ENCODE measurements at regions not wholly inside any gene's neighbourhood (a gene's known extent, or its start where the extent isn't known, plus 50 kb on each side); places are given as distances from the start of the nearest gene placed in this dataset.
"Not testable (repeated sequence)": the region's sequence is repeated elsewhere in the genome, so short reads cannot be mapped to it uniquely, and the experiment has no call there.

DNA sequence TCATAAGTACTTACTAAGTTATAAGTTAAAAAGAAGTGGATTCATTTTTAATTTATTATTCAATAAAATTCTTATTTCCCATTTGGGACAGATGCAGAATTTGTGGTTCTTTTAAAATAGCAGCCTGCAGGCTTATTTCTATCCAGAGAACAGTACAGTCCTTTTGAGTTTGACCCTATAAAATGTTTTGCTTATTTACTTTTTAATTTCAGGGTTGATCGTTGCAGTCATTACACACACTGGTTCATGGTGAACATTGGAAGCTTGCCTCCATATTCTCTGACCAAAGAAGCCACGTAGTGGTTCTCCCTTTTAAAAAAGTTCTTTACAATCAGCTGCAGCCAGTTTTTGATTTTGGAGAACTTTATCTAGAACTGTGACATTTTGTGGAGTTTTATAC is 122.9 kb upstream of the PDE7B start:
- no peak overlapping the region for H4K91ac ChIP-seq (ENCODE audit: low read depth, low read length, poor library complexity)
- no peak overlapping the region for H2BK120ac ChIP-seq (ENCODE audit: low read depth, low read length)
- no peak overlapping the region for H3K23ac ChIP-seq (ENCODE audit: low read depth, low read length, poor library complexity)
- H3K27me3 ChIP-seq (ENCODE audit: control insufficient read depth in 3 of 3, insufficient read depth in 3 of 3, low read depth in 1 of 3, low read length in 3 of 3) = no peaks in the 10 kb centered on the region
- H2AFZ ChIP-seq (ENCODE audit: low read length) = no peak overlapping the region
- no peaks in the 10 kb centered on the region for H3K4me1 ChIP-seq (ENCODE audit: control insufficient read depth in 2 of 2, insufficient read depth in 1 of 2, low read depth in 1 of 2, low read length in 2 of 2)
- H3K14ac ChIP-seq (ENCODE audit: low read length) = no peak overlapping the region
- H4K8ac ChIP-seq (ENCODE audit: low read depth, low read length) = no peak overlapping the region
- no CpG with 5 or more reads among the region's 2 CpGs for WGBS, 2 donors (ENCODE audit: extremely low coverage in 2 of 2, insufficient read length in 2 of 2, insufficient replicate concordance in 1 of 2)
- H2BK5ac ChIP-seq (ENCODE audit: low read length) = no peak overlapping the region
- H2BK12ac ChIP-seq (ENCODE audit: low read length) = no peak overlapping the region
- H3K9ac ChIP-seq (ENCODE audit: low read depth, low read length, poor library complexity) = no peak overlapping the region
- no peaks in the 10 kb centered on the region for H3K36me3 ChIP-seq (replicated peaks in 1 of 2; ENCODE audit: control insufficient read depth in 2 of 2, insufficient read depth in 2 of 2, low read length in 2 of 2)
- H2BK15ac ChIP-seq (ENCODE audit: low read length) = no peak overlapping the region
- no peak overlapping the region for H3K4ac ChIP-seq (ENCODE audit: low read length)
- H3K18ac ChIP-seq (ENCODE audit: low read length) = no peak overlapping the region
- no peak overlapping the region for H3K4me2 ChIP-seq (ENCODE audit: insufficient read depth, low read length, poor library complexity, severe bottlenecking)
- H3K27ac ChIP-seq (replicated peaks; ENCODE audit: low read length) = no peak overlapping the region
- no peak for DNase-seq (ENCODE audit: low spot score)
- peaks cover 0 to 4% of the 10 kb centered on the region in 2 donors for H3K9me3 ChIP-seq (replicated peaks in 1 of 2; ENCODE audit: control insufficient read depth in 2 of 2, insufficient read depth in 1 of 2, low read depth in 1 of 2, low read length in 2 of 2)
- H3K4me3 ChIP-seq (ENCODE audit: low read length in 2 of 2) = no peak overlapping the region
- no peaks in the 10 kb centered on the region for H3K79me1 ChIP-seq (ENCODE audit: low read depth, low read length)
- no peak overlapping the region for H2AK5ac ChIP-seq (ENCODE audit: low read depth, low read length)

DNA sequence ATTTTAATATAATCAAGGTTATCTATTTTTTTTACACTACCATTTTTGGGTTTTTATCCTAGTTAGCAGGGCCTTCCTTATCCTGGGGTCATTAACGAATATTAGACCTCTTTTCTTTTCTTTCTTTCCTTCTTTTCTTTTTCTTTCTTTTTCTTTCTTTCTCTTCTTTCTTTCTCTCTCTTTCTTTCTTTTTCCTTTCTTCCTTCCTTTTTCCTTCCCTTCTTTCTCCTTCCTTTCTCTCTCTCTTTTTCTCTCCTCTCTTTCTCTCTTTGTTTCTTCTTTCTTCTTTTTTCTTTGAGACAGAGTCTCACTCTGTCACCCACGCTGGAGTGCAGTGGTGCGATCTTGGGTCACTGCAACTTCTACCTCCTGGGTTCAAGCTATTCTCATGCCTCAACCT is 120.4 kb upstream of the PDE7B start:
- H3K18ac ChIP-seq (ENCODE audit: low read length) = no peak overlapping the region
- no peak overlapping the region for H3K4me3 ChIP-seq (ENCODE audit: low read length in 2 of 2)
- H3K36me3 ChIP-seq (replicated peaks in 1 of 2; ENCODE audit: control insufficient read depth in 2 of 2, insufficient read depth in 2 of 2, low read length in 2 of 2) = no peaks in the 10 kb centered on the region
- no peak overlapping the region for H3K4ac ChIP-seq (ENCODE audit: low read length)
- H2BK12ac ChIP-seq (ENCODE audit: low read length) = no peak overlapping the region
- no peak overlapping the region for H3K14ac ChIP-seq (ENCODE audit: low read length)
- no peak overlapping the region for H2AFZ ChIP-seq (ENCODE audit: low read length)
- no peak overlapping the region for H2BK120ac ChIP-seq (ENCODE audit: low read depth, low read length)
- WGBS, 2 donors (ENCODE audit: extremely low coverage in 2 of 2, insufficient read length in 2 of 2, insufficient replicate concordance in 1 of 2) = no CpG with 5 or more reads among the region's 3 CpGs
- H3K4me1 ChIP-seq (ENCODE audit: control insufficient read depth in 2 of 2, insufficient read depth in 1 of 2, low read depth in 1 of 2, low read length in 2 of 2) = no peaks in the 10 kb centered on the region
- no peak overlapping the region for H4K91ac ChIP-seq (ENCODE audit: low read depth, low read length, poor library complexity)
- H2BK5ac ChIP-seq (ENCODE audit: low read length) = no peak overlapping the region
- H3K9me3 ChIP-seq (replicated peaks in 1 of 2; ENCODE audit: control insufficient read depth in 2 of 2, insufficient read depth in 1 of 2, low read depth in 1 of 2, low read length in 2 of 2) = no peaks in the 10 kb centered on the region
- no peak overlapping the region for H3K23ac ChIP-seq (ENCODE audit: low read depth, low read length, poor library complexity)
- H3K27me3 ChIP-seq (ENCODE audit: control insufficient read depth in 3 of 3, insufficient read depth in 3 of 3, low read depth in 1 of 3, low read length in 3 of 3) = no peaks in the 10 kb centered on the region
- no peak overlapping the region for H3K27ac ChIP-seq (replicated peaks; ENCODE audit: low read length)
- H3K4me2 ChIP-seq (ENCODE audit: insufficient read depth, low read length, poor library complexity, severe bottlenecking) = no peak overlapping the region
- no peak for DNase-seq (ENCODE audit: low spot score)
- no peak overlapping the region for H2BK15ac ChIP-seq (ENCODE audit: low read length)
- H3K79me1 ChIP-seq (ENCODE audit: low read depth, low read length) = no peaks in the 10 kb centered on the region
- no peak overlapping the region for H2AK5ac ChIP-seq (ENCODE audit: low read depth, low read length)
- no peak overlapping the region for H4K8ac ChIP-seq (ENCODE audit: low read depth, low read length)
- H3K9ac ChIP-seq (ENCODE audit: low read depth, low read length, poor library complexity) = no peak overlapping the region

DNA sequence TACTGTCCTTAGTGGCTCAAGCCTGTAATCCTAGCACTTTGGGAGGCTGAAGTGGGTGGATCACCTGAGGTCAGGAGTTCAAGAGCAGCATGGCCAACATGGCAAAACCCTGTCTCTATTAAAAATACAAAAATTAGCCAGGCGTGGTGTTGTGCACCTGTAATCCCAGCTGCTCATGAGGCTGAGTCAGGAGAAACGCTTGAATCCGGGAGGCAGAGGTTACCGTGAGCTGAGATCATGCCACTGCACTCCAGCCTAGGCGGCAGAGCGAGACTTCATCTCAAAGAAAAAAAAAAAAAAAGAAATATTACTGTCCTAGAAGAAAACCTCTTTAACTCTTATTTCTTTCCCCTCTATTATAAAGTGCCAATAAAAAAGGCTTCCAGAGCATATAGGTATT is 115.2 kb upstream of the PDE7B start:
- H3K9me3 ChIP-seq (replicated peaks in 1 of 2; ENCODE audit: control insufficient read depth in 2 of 2, insufficient read depth in 1 of 2, low read depth in 1 of 2, low read length in 2 of 2); H3K4me3 ChIP-seq (ENCODE audit: low read length in 2 of 2); H3K36me3 ChIP-seq (replicated peaks in 1 of 2; ENCODE audit: control insufficient read depth in 2 of 2, insufficient read depth in 2 of 2, low read length in 2 of 2); H2BK12ac ChIP-seq (ENCODE audit: low read length); H3K9ac ChIP-seq (ENCODE audit: low read depth, low read length, poor library complexity); H3K4me1 ChIP-seq (ENCODE audit: control insufficient read depth in 2 of 2, insufficient read depth in 1 of 2, low read depth in 1 of 2, low read length in 2 of 2); H2AK5ac ChIP-seq (ENCODE audit: low read depth, low read length); H2AFZ ChIP-seq (ENCODE audit: low read length); H3K23ac ChIP-seq (ENCODE audit: low read depth, low read length, poor library complexity); H4K8ac ChIP-seq (ENCODE audit: low read depth, low read length); H3K79me1 ChIP-seq (ENCODE audit: low read depth, low read length); H3K4me2 ChIP-seq (ENCODE audit: insufficient read depth, low read length, poor library complexity, severe bottlenecking); H2BK15ac ChIP-seq (ENCODE audit: low read length); DNase-seq (ENCODE audit: low spot score); H3K4ac ChIP-seq (ENCODE audit: low read length); H3K27me3 ChIP-seq (ENCODE audit: control insufficient read depth in 3 of 3, insufficient read depth in 3 of 3, low read depth in 1 of 3, low read length in 3 of 3); H3K14ac ChIP-seq (ENCODE audit: low read length); H2BK5ac ChIP-seq (ENCODE audit: low read length); H3K18ac ChIP-seq (ENCODE audit: low read length); H2BK120ac ChIP-seq (ENCODE audit: low read depth, low read length); H3K27ac ChIP-seq (replicated peaks; ENCODE audit: low read length); H4K91ac ChIP-seq (ENCODE audit: low read depth, low read length, poor library complexity): not testable (repeated sequence)
- no CpG with 5 or more reads among the region's 6 CpGs for WGBS, 2 donors (ENCODE audit: extremely low coverage in 2 of 2, insufficient read length in 2 of 2, insufficient replicate concordance in 1 of 2)

DNA sequence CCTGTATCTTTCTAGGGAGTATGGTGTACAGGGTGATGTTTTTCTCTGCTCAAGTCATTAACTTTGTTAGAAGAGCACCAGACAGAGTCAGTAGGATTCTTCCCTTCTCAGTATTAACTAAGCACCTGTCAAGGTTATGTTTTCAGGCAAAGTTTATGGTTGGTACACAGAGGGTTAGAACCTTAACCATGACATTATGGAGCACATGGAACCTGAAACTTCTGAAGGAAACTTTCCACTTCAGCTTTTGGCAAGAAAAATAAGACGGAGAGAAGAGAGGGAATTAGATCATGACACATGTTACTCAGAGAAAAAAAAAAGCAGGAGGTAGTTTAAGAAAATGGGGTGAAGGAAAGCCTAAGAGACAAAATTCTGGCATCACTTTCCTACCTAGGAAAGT is 112.9 kb upstream of the PDE7B start:
- no peak overlapping the region for H4K91ac ChIP-seq (ENCODE audit: low read depth, low read length, poor library complexity)
- H2BK12ac ChIP-seq (ENCODE audit: low read length) = no peak overlapping the region
- H3K18ac ChIP-seq (ENCODE audit: low read length) = no peak overlapping the region
- no peak for DNase-seq (ENCODE audit: low spot score)
- H2BK5ac ChIP-seq (ENCODE audit: low read length) = no peak overlapping the region
- no peaks in the 10 kb centered on the region for H3K4me1 ChIP-seq (ENCODE audit: control insufficient read depth in 2 of 2, insufficient read depth in 1 of 2, low read depth in 1 of 2, low read length in 2 of 2)
- H2AFZ ChIP-seq (ENCODE audit: low read length) = no peak overlapping the region
- H3K4me3 ChIP-seq (ENCODE audit: low read length in 2 of 2) = no peak overlapping the region
- H3K9ac ChIP-seq (ENCODE audit: low read depth, low read length, poor library complexity) = no peak overlapping the region
- H2BK15ac ChIP-seq (ENCODE audit: low read length) = no peak overlapping the region
- no peaks in the 10 kb centered on the region for H3K79me1 ChIP-seq (ENCODE audit: low read depth, low read length)
- H3K4ac ChIP-seq (ENCODE audit: low read length) = no peak overlapping the region
- H3K23ac ChIP-seq (ENCODE audit: low read depth, low read length, poor library complexity) = no peak overlapping the region
- H4K8ac ChIP-seq (ENCODE audit: low read depth, low read length) = no peak overlapping the region
- no peak overlapping the region for H3K4me2 ChIP-seq (ENCODE audit: insufficient read depth, low read length, poor library complexity, severe bottlenecking)
- no CpG with 5 or more reads among the region's 1 CpG for WGBS, 2 donors (ENCODE audit: extremely low coverage in 2 of 2, insufficient read length in 2 of 2, insufficient replicate concordance in 1 of 2)
- H2BK120ac ChIP-seq (ENCODE audit: low read depth, low read length) = no peak overlapping the region
- no peak overlapping the region for H3K27ac ChIP-seq (replicated peaks; ENCODE audit: low read length)
- no peaks in the 10 kb centered on the region for H3K27me3 ChIP-seq (ENCODE audit: control insufficient read depth in 3 of 3, insufficient read depth in 3 of 3, low read depth in 1 of 3, low read length in 3 of 3)
- no peaks in the 10 kb centered on the region for H3K9me3 ChIP-seq (replicated peaks in 1 of 2; ENCODE audit: control insufficient read depth in 2 of 2, insufficient read depth in 1 of 2, low read depth in 1 of 2, low read length in 2 of 2)
- H2AK5ac ChIP-seq (ENCODE audit: low read depth, low read length) = no peak overlapping the region
- no peak overlapping the region for H3K14ac ChIP-seq (ENCODE audit: low read length)
- no peaks in the 10 kb centered on the region for H3K36me3 ChIP-seq (replicated peaks in 1 of 2; ENCODE audit: control insufficient read depth in 2 of 2, insufficient read depth in 2 of 2, low read length in 2 of 2)
